ENCODE measurements at regions not wholly inside any gene's neighbourhood (a gene's known extent, or its start where the extent isn't known, plus 50 kb on each side); places are given as distances from the start of the nearest gene placed in this dataset.

- TF ChIP-seq CTCF (IDR thresholded peaks at IDR 0.05; ENCODE audit: low read length) (no peak), EZH2 (optimal IDR thresholded peaks at IDR 0.05; ENCODE audit: low read depth, low read length) (no peak), EZH2phosphoT487 (IDR thresholded peaks at IDR 0.05; ENCODE audit: low read length) (no peak)
Measured at GRCh38 chr5:135128361-135128760, 94.3 kb upstream of the PITX1 start.
